Esophagus muscularis mucosa (tissue), 4 donors: ENCODE measurements at regions not wholly inside any gene's neighbourhood (a gene's known extent, or its start where the extent isn't known, plus 50 kb on each side); places are given as distances from the start of the nearest gene placed in this dataset.

ENCODE experiments used
- DNase-seq: peaks from one replicate; pipeline ENCODE4 v3.0.0-alpha.2; 2017; ENCODE audit errors: extremely low spot score
- H3K27ac ChIP-seq, 4 donors: fragments of 200-600 bp; sonication (generic); replicated peaks in 1 of 4; 1 replicate in 3 of 4; 2 replicates in 1 of 4; pipeline ENCODE4 v1.5.1; 2016 to 2019; ENCODE audit warnings: mild to moderate bottlenecking in 1 of 4
- H3K27me3 ChIP-seq, 4 donors: fragments of 200-600 bp; sonication (generic); one replicate each; pipeline versions ENCODE4 v1.5.1 to v1.6.0; 2016 to 2019
- H3K36me3 ChIP-seq, 4 donors: fragments of 200-600 bp; sonication (generic); one replicate each; pipeline ENCODE4 v1.5.1; 2016 to 2019
- H3K4me1 ChIP-seq, 4 donors: fragments of 200-600 bp; sonication (generic); one replicate each; pipeline ENCODE4 v1.5.1; 2016 to 2019
- H3K4me3 ChIP-seq, 4 donors: fragments of 200-600 bp; sonication (generic); 1 replicate in 2 of 4; 2 replicates in 2 of 4; pipeline ENCODE4 v1.5.1; 2016 to 2019; ENCODE audit warnings: mild to moderate bottlenecking in 4 of 4, moderate library complexity in 1 of 4
- H3K9me3 ChIP-seq, 4 donors: fragments of 200-600 bp; sonication (generic); 1 replicate in 3 of 4; 2 replicates in 1 of 4; pipeline ENCODE4 v1.5.1; 2016 to 2019
- EP300 ChIP-seq: sonication (generic); formaldehyde crosslinking; IDR thresholded peaks from one replicate; pipeline ENCODE4 v1.6.1; 2017; ENCODE audit warnings: antibody characterized with exemption
- POLR2A ChIP-seq: fragments of 450-650 bp; IDR thresholded peaks from one replicate; pipeline ENCODE4 v1.6.1; 2017; ENCODE audit warnings: antibody characterized with exemption, moderate library complexity, mild to moderate bottlenecking, low read depth
- POLR2AphosphoS5 ChIP-seq, 2 donors: sonication (generic); formaldehyde crosslinking; IDR thresholded peaks; one replicate each; pipeline ENCODE4 v1.6.1; 2017; ENCODE audit warnings: antibody characterized with exemption in 2 of 2
- WGBS: methylation state at CpG from one replicate; pipeline ENCODE4 v1.1.5; 2018; 5-methylcytosine and 5-hydroxymethylcytosine counted together
- intact Hi-C: fragments of 100-400 bp; cut with DNase I; formaldehyde crosslinking; loops from one replicate; pipeline ENCODE4 v1.15.1; 2023
- TF ChIP-seq, protein P1 (sequence below), 3 experiments: fragments of 200-600 bp in 2 of 3; fragments of 450-650 bp in 1 of 3; sonication (generic) in 2 of 3; IDR thresholded peaks; one replicate each; pipeline ENCODE4 v1.5.1; 2017 to 2019; ENCODE audit warnings: antibody characterized with exemption in 3 of 3, mild to moderate bottlenecking in 2 of 3, moderate library complexity in 1 of 3

DNA sequence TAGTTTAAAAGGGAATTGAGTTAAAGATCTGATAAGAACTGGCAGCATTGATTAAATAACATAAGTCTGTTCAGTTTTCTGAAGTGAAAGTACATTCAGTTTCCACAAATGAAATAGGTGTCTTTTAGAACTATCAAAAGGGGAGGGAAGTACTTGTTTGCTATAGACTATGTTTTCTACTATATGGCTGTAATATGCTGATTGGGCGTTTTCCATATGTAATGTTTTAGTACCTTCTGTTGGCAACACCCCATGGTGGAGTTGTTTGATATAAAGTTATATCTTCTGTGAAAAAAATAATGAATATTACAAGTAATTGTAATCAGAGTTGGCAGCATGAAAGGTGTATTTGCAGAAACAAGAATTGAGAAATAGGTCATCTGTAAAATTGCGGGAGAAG, 237.6 kb downstream of the JRKL start:
- no peaks in the 10 kb centered on the region for H3K27me3 ChIP-seq
- H3K4me3 ChIP-seq: no peak overlapping the region
- H3K4me1 ChIP-seq: peaks cover 0 to 3% (median 0%) of the 10 kb centered on the region in 4 donors
- WGBS: 83% methylated on average over 2 of the region's 2 CpGs
- H3K9me3 ChIP-seq: peaks cover 0 to 8% (median 3%) of the 10 kb centered on the region in 4 donors
- no peak for TF ChIP-seq EP300
- no peak for TF ChIP-seq POLR2AphosphoS5 (IDR thresholded peaks at IDR 0.05)
- no peaks in the 10 kb centered on the region for H3K36me3 ChIP-seq
- intact Hi-C loops: no loop called here
- DNase-seq: no peak
- no peak overlapping the region for H3K27ac ChIP-seq

DNA sequence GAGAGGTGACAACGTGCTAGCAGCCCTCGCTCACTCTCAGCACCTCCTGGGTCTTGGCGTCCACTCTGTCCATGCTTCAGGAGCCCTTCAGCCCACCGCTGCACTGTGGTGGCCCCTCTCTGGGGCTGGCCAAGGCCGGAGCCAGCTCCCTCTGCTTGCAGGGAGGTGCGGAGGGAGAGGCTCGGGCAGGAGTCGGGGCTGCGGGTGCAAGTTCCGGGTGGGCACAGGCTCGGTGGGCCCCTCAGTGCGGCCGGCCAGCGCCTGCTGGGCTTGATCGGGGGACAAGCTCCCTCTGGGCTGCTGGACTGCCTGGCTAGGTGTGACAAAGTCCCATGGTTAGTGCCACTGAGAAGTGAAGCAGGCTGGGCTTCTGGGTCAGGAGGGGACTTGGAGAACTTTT, 245.8 kb downstream of the JRKL start:
- DNase-seq: no peak

DNA sequence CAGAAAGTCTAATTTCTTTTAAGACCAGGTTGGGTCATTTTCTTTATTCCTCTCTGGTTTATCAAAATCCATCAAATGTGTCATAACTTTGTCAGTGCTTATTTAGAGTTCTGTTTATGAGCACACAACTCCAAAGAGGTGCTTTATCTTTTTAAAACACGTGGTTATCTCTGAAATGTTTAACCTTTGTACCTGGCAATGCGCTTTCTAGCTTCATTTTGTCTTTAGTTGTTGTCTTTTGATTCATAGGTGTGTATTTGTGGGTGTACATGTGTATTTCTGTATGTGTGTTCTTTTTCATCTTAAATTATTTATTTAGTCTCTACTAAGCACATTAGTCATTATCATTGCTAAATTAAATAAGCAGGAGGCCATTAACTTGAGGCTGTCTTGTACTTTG, 251.4 kb downstream of the JRKL start:
- DNase-seq: no peak
- 82% methylated on average over 2 of the region's 2 CpGs for WGBS
- peaks cover 0 to 6% (median 0%) of the 10 kb centered on the region in 4 donors for H3K9me3 ChIP-seq
- no peaks in the 10 kb centered on the region for H3K4me1 ChIP-seq
- no peak overlapping the region for H3K4me3 ChIP-seq
- TF ChIP-seq, protein P1, sequence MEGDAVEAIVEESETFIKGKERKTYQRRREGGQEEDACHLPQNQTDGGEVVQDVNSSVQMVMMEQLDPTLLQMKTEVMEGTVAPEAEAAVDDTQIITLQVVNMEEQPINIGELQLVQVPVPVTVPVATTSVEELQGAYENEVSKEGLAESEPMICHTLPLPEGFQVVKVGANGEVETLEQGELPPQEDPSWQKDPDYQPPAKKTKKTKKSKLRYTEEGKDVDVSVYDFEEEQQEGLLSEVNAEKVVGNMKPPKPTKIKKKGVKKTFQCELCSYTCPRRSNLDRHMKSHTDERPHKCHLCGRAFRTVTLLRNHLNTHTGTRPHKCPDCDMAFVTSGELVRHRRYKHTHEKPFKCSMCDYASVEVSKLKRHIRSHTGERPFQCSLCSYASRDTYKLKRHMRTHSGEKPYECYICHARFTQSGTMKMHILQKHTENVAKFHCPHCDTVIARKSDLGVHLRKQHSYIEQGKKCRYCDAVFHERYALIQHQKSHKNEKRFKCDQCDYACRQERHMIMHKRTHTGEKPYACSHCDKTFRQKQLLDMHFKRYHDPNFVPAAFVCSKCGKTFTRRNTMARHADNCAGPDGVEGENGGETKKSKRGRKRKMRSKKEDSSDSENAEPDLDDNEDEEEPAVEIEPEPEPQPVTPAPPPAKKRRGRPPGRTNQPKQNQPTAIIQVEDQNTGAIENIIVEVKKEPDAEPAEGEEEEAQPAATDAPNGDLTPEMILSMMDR (IDR thresholded peaks at IDR 0.05): no peak
- no peak for TF ChIP-seq POLR2A
- TF ChIP-seq POLR2AphosphoS5 (IDR thresholded peaks at IDR 0.05): no peak
- no peaks in the 10 kb centered on the region for H3K27me3 ChIP-seq
- no peak overlapping the region for H3K27ac ChIP-seq
- intact Hi-C loops: no loop called here
- no peaks in the 10 kb centered on the region for H3K36me3 ChIP-seq

More for the DNA sequence above, 245.8 kb downstream of the JRKL start:
- H3K4me3 ChIP-seq: no peak overlapping the region
- H3K9me3 ChIP-seq: peaks cover 0 to 6% (median 0%) of the 10 kb centered on the region in 4 donors
- TF ChIP-seq EP300: no peak
- TF ChIP-seq POLR2A: no peak
- no peak for TF ChIP-seq POLR2AphosphoS5 (IDR thresholded peaks at IDR 0.05)
- TF ChIP-seq, protein P1 (IDR thresholded peaks at IDR 0.05): no peak
- H3K36me3 ChIP-seq: no peaks in the 10 kb centered on the region
- H3K4me1 ChIP-seq: no peaks in the 10 kb centered on the region
- no peaks in the 10 kb centered on the region for H3K27me3 ChIP-seq
- 93% methylated on average over 6 of the region's 15 CpGs for WGBS
- intact Hi-C loops: no loop called here
- H3K27ac ChIP-seq: no peak overlapping the region

DNA sequence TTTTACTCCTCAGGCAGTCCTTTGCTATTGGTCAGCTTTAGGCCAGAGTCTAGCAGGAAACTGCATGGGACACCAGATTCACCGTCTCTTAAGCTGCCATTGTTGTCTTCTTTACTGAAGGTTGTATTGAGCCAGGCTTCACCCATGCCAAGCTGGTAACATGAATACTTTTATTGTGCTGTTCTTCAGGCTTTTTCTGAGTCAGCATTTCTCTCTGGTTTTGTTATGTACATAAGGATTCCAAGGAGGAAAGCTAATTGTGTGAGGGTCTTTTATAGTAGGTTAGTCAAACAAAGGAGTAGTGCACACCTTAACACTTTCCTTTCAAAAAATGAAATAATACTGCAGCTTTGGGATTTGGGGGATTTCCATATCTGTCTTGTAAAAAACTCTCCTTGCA, 252.8 kb downstream of the JRKL start:
- DNase-seq: no peak
- TF ChIP-seq POLR2AphosphoS5 (IDR thresholded peaks at IDR 0.05) (no peak), POLR2A (no peak), EP300 (no peak)
- TF ChIP-seq, protein P1 (IDR thresholded peaks at IDR 0.05): no peak
- Histone ChIP-seq H3K4me3 (no peak overlapping the region), H3K9me3 (no peaks in the 10 kb centered on the region), H3K36me3 (no peaks in the 10 kb centered on the region), H3K27ac (no peak overlapping the region), H3K27me3 (no peaks in the 10 kb centered on the region), H3K4me1 (no peaks in the 10 kb centered on the region)
- 94% methylated on average over 1 of the region's 1 CpG for WGBS
- intact Hi-C loops: no loop called here

DNA sequence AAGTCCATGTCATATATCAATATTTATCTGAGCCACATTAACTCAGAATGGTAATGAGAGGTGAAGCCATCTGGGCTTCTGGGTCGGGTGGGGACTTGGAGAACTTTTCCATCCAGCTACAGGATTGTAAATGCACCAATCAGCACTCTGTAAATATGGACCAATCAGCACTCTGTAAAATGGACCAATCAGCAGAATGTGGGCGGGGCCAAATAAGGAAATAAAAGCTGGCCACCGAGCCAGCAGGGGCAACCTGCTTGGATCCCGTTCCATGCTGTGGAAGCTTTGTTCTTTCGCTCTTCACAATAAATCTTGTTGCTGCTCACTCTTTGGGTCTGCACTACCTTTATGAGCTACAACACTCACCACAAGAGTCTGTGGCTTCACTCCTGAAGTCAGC, 253.4 kb downstream of the JRKL start:
- intact Hi-C loops: no loop called here
- Histone ChIP-seq H3K4me1 (no peaks in the 10 kb centered on the region), H3K27ac (no peak overlapping the region), H3K27me3 (no peaks in the 10 kb centered on the region), H3K36me3 (no peaks in the 10 kb centered on the region), H3K4me3 (no peak overlapping the region), H3K9me3 (no peaks in the 10 kb centered on the region)
- TF ChIP-seq EP300: no peak
- no peak for TF ChIP-seq POLR2A
- TF ChIP-seq, protein P1 (IDR thresholded peaks at IDR 0.05): no peak
- no peak for TF ChIP-seq POLR2AphosphoS5 (IDR thresholded peaks at IDR 0.05)
- WGBS: 81% methylated on average over 5 of the region's 5 CpGs
- no peak for DNase-seq
